ENCODE measurements at regions not wholly inside any gene's neighbourhood (a gene's known extent, or its start where the extent isn't known, plus 50 kb on each side); places are given as distances from the start of the nearest gene placed in this dataset.

DNA sequence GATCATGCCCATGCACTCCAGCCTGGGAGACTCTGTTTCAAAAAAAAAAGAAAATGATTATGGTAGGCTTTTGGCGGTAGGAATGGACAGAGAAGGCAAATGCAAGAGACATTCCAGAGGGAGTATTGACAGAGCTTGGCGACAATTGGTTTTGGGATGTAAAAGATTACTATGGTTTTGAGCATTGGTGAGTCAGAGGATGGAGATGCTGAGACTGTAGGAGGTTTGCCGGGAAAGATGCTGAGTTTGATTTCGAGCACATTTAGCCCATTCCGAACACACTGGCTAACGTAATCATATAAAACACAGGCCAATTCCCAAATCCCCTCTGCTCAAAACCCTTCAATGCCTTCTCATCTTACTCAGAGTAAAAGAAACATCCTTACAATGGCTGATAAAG is 161.6 kb upstream of the MKLN1 start:
- no peak overlapping the region for H3K27ac Mint-ChIP-seq

DNA sequence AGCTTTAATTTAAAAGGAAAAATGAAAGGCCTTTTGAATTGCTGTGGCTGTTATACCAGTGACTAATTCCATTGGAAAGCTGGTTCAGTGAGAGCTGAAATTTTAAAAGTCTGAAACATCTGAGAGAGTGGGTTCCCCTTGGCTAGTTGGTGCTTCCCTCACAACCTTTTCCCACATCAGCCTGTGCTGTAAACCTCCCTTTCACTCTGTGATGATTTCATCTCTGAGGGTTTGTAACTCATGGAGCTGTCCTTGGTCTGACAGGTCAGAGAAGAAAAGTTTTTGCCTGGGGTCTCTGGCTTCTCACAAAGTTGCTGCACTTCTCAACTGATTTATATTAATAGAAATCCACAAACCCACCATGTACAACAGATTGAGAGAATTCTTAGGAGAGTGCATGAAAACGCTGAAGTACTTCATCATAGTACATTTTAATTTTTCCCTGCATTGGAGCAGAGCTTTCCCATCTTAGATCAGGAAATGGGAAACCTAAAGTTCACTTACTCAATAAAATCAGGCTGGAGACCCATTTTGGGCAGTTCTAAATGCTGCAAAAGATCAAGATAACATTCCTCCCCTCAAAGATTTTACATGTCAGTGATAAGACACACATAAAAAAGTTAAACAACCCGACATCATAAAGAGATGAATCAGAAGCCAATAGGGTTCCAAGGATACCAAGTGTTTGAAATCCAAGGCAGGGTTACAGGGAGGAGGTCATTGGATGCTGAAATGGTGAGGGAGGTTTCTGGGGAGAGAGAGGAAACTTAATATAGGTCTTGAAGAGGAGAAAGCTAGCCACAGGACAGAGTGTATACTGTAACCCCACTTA is 157.0 kb upstream of the MKLN1 start:
- Mint-ChIP-seq H3K4me3 (no peak overlapping the region), H3K27me3 (no peaks in the 10 kb centered on the region), H3K4me1 (no peaks in the 10 kb centered on the region), H3K27ac (no peak overlapping the region), H3K9me3 (no peaks in the 10 kb centered on the region)
- DNase-seq = no peak
- ATAC-seq = no peak

More for the DNA sequence above, 161.6 kb upstream of the MKLN1 start:
- no peaks in the 10 kb centered on the region for H3K27me3 Mint-ChIP-seq
- H3K4me3 Mint-ChIP-seq = no peak overlapping the region
- H3K4me1 Mint-ChIP-seq = no peaks in the 10 kb centered on the region
- no peaks in the 10 kb centered on the region for H3K9me3 Mint-ChIP-seq
- ATAC-seq = no peak
- no peak for DNase-seq

DNA sequence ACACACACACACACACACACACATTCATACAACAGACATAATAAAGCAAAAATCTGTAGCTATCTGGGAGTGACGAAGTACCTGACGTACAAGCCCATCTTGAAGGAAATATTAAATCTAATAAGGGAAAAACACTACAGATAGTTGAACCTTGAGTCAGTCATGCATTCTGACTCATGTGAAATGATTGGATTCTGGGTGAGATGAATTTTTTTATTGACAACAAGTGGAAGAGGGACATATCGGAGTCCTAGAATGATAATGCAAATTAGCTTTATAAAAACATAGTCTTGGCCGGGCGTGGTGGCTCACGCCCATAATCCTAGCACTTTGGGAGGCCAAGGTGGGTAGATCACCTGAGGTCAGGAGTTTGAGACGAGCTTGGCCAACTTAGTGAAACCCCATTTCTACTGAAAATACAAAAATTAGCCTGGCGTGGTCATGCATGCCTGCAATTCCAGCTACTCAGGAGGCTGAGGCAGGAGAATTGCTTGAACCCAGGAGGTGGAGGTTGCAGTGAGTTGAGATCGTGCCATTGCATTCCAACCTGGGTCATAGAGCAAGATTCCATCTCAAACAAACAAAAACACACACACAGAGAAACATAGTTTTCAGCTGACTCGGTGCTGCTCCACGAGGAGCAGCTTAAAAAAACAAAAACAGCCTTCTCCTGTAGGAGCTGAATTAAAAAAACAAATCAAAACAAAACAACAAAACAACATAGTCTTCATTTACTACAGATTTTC is 154.4 kb upstream of the MKLN1 start:
- Mint-ChIP-seq H3K4me1 (no peaks in the 10 kb centered on the region), H3K27ac (no peak overlapping the region), H3K27me3 (no peaks in the 10 kb centered on the region), H3K4me3 (no peak overlapping the region), H3K9me3 (no peaks in the 10 kb centered on the region)
- DNase-seq = no peak
- no peak for ATAC-seq

DNA sequence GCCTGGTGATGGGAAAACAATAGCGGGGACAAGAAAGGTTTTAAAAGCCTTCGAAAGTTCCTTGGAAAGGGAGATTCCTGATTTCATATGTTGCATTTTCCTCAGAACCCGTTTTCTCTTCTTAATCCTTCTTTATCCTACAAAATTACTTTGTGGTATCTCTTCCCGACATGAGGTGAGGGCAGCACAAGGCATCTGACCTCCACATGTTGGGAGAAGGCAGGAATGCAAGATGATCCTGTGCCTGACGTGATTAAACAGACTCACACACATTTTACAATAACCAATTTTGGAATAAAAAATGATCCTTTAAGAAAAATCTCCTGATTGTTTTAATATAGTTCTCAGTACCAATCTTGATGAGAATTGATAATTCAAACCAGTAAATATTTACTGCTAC is 153.3 kb upstream of the MKLN1 start:
- DNase-seq = no peak

GRCh38 chr7:131174855-131175254 is 152.8 kb upstream of the MKLN1 start:
- ATAC-seq (no peak), DNase-seq (no peak)
- H3K27ac Mint-ChIP-seq = no peak overlapping the region

More for the DNA sequence above, 153.3 kb upstream of the MKLN1 start:
- Mint-ChIP-seq H3K9me3 (no peaks in the 10 kb centered on the region), H3K4me1 (no peaks in the 10 kb centered on the region), H3K27me3 (no peaks in the 10 kb centered on the region), H3K4me3 (no peak overlapping the region), H3K27ac (no peak overlapping the region)
- ATAC-seq = no peak

DNA sequence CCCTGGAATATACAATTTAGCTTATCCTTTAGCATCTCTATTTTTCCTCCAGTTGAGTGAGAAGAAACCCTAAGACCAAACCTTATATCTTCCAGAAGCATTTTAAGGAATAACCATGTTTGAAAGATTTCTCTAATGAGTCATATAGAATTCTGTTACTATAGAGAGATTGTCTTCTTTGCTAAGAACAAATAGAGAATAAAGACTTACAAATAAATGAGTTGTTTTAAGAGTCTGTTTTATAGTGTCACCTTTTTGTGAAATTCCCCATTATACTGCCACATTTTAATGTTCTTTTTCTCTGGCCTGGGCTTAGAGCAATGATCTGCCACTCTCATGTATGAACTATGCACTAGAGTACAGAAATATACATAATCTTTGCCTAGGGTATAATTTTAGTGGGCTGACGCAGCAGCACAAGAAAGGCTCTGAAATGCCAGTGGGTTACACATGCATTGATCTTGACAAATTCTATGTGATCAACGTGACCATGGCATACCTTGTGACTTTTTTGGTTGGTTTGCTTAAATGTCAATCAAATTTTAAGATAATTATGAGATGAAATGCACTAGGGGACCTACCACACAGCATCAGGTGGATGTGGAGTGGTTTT is 145.1 kb upstream of the MKLN1 start:
- Mint-ChIP-seq H3K4me1 (peaks cover 30% of the 10 kb centered on the region), H3K9me3 (no peaks in the 10 kb centered on the region), H3K27me3 (no peaks in the 10 kb centered on the region), H3K4me3 (no peak overlapping the region), H3K27ac (no peak overlapping the region)
- ATAC-seq = no peak
- no peak for DNase-seq

More at GRCh38 chr7:131174855-131175254, 152.8 kb upstream of the MKLN1 start:
- H3K4me3 Mint-ChIP-seq = no peak overlapping the region
- H3K4me1 Mint-ChIP-seq = no peaks in the 10 kb centered on the region
- no peaks in the 10 kb centered on the region for H3K27me3 Mint-ChIP-seq
- H3K9me3 Mint-ChIP-seq = no peaks in the 10 kb centered on the region

DNA sequence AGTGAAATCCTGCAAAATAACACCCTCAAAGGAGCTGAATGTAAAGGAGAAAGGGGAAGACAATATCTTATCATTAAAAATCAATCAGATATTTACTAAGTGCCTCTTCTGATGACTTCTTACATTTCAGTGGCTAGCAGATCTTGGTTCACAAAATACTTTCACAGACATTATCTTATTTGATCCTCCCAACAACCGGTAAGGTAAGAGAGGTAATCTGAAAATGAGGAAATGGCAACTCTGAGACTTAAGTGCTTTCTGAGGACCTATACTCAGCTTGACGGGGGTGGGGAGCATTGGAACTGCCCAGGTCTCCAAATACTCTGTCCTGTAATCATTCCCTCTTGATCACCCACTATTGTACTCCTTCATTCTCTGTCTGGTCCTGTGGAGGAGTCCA is 144.6 kb upstream of the MKLN1 start:
- H3K27ac Mint-ChIP-seq = no peak overlapping the region
- H3K4me1 Mint-ChIP-seq = peaks cover 35% of the 10 kb centered on the region
- ATAC-seq = no peak
- no peaks in the 10 kb centered on the region for H3K27me3 Mint-ChIP-seq
- no peak overlapping the region for H3K4me3 Mint-ChIP-seq
- no peak for DNase-seq
- peaks cover 0 to under 1% of the 10 kb centered on the region in 2 donors for H3K9me3 Mint-ChIP-seq

- Mint-ChIP-seq H3K4me1 (peaks cover 41% of the 10 kb centered on the region), H3K4me3 (peak overlapping the region; percentile 25 to 56), H3K9me3 (peaks cover 0 to 4% of the 10 kb centered on the region in 2 donors), H3K27me3 (no peaks in the 10 kb centered on the region), H3K27ac (peak overlapping the region in 1 of 2 donors; percentile 79)
- peak in 1 of 2 donors; percentile 20 for DNase-seq
- peak; percentile 41 for ATAC-seq
These were observed 144.0 kb upstream of the MKLN1 start for GRCh38 chr7:131183611-131184119.

DNA sequence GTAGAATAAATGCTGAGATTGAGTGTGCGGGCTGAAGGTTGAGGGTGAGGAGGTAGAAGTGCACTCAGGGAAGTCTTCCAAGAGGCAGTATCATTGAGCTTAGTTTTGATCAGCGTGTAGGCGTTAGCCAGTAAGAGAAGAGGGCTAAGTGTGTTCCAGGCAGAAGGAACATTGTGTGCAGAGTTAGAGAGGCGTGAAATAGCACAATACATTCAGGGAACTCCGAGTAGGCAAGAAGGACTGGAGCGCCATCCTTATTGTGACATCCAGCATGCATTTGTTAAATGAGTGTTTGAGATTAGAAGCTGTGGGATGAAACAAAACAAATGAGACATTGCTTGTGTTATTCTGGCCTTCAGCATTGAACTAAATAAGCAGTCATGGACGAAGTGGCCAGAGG is 140.9 kb upstream of the MKLN1 start:
- Mint-ChIP-seq H3K27me3 (no peaks in the 10 kb centered on the region), H3K9me3 (peaks cover 0 to 4% of the 10 kb centered on the region in 2 donors), H3K4me3 (no peak overlapping the region), H3K27ac (peak overlapping the region in 1 of 2 donors; percentile 32), H3K4me1 (peaks cover 68% of the 10 kb centered on the region)
- DNase-seq (no peak), ATAC-seq (no peak)

- Mint-ChIP-seq H3K27me3 (no peaks in the 10 kb centered on the region), H3K9me3 (peaks cover 0 to 4% of the 10 kb centered on the region in 2 donors), H3K4me1 (peaks cover 60% of the 10 kb centered on the region), H3K4me3 (peak overlapping the region; percentile 41 to 64), H3K27ac (peak overlapping the region; percentile 92 to 93)
- peak; percentile 50 to 67 for DNase-seq
- ATAC-seq = peak; percentile 91
These were observed 139.0 kb upstream of the MKLN1 start for GRCh38 chr7:131188367-131189339.

DNA sequence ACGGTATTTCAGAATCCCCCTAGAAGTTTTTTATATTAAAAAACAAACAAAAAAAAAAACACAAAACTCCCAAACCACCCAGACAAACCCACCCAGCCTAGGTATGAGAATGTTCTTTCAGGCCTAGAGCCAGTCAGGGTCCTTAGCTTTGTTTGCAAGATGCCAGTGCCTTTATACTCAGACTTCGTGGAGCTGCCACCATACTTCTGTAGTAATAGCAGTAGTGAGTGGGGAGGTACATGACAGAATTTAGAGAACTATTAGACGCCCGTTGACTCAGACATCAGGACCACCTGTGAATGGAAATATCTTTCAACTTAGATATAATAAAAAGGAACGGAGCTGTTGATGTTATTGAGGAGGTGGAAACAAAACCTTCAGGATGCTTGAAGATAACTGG is 138.2 kb upstream of the MKLN1 start:
- H3K9me3 Mint-ChIP-seq = peaks cover 0 to 4% of the 10 kb centered on the region in 2 donors
- ATAC-seq = peak; percentile 64
- H3K4me1 Mint-ChIP-seq = peaks cover 52% of the 10 kb centered on the region
- peak; percentile 14 to 16 for DNase-seq
- H3K27me3 Mint-ChIP-seq = no peaks in the 10 kb centered on the region
- H3K4me3 Mint-ChIP-seq = peak overlapping the region; percentile 46 to 52
- H3K27ac Mint-ChIP-seq = peak overlapping the region; percentile 92 to 93

GRCh38 chr7:131190146-131190545 is 137.5 kb upstream of the MKLN1 start:
- H3K27ac Mint-ChIP-seq = peak overlapping the region in 1 of 2 donors; percentile 45
- no peaks in the 10 kb centered on the region for H3K27me3 Mint-ChIP-seq
- peaks cover 0 to 4% of the 10 kb centered on the region in 2 donors for H3K9me3 Mint-ChIP-seq
- peaks cover 46% of the 10 kb centered on the region for H3K4me1 Mint-ChIP-seq
- peak overlapping the region; percentile 40 to 46 for H3K4me3 Mint-ChIP-seq
- ATAC-seq (no peak), DNase-seq (no peak)

- Mint-ChIP-seq H3K9me3 (peaks cover 0 to 4% of the 10 kb centered on the region in 2 donors), H3K4me1 (peaks cover 46% of the 10 kb centered on the region), H3K27me3 (no peaks in the 10 kb centered on the region), H3K4me3 (no peak overlapping the region), H3K27ac (no peak overlapping the region)
- ATAC-seq (no peak), DNase-seq (no peak)
These were observed 137.1 kb upstream of the MKLN1 start for GRCh38 chr7:131190581-131190980.

DNA sequence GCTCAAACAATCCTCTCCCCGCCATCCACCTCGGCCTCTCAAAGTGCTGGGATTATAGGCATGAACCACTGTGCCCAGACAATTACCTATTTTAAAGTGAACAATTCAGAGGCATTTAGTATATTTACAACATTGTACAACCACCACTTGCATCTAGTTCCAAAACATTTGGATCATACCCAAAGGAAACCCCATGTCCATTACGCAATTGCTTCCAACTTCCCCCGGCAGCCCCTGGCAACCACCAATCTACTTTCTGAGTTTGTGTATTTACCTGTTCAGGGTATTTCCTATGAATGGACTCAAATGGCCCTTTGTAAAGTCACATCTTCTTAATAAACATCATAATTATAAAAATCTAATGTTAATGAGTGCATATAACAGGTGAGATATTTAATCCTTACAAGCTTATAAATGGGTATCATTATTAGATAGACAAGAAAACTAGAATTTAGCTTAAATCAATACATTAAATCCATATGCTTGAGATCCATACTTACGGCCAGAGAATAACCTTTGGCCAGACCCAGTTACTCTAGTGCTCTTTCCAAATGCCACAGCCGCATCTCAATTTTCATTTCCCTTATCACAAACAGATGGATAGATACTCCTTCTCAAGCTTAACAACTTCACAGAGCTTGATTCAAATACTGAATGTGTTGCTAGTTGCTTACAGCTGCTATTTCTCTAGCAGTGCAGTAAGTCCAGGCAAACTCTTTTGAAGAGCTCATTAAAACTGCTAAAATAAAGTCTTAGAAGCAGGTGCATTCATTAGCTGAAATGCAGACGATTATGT is 133.4 kb upstream of the MKLN1 start:
- H3K9me3 Mint-ChIP-seq = no peaks in the 10 kb centered on the region
- peaks cover 31% of the 10 kb centered on the region for H3K4me1 Mint-ChIP-seq
- H3K4me3 Mint-ChIP-seq = no peak overlapping the region
- no peak for ATAC-seq
- H3K27me3 Mint-ChIP-seq = no peaks in the 10 kb centered on the region
- H3K27ac Mint-ChIP-seq = peak overlapping the region in 1 of 2 donors; percentile 8
- DNase-seq = no peak
